ENCODE measurements at regions not wholly inside any gene's neighbourhood (a gene's known extent, or its start where the extent isn't known, plus 50 kb on each side); places are given as distances from the start of the nearest gene placed in this dataset.

- Histone ChIP-seq H3K4me3 (replicated peaks; ENCODE audit: insufficient read depth, low read length) (no peak overlapping the region), H3K27me3 (ENCODE audit: insufficient read depth, poor library complexity, severe bottlenecking) (no peaks in the 10 kb centered on the region), H3K27ac (replicated peaks) (no peak overlapping the region)
- no peak for DNase-seq (ENCODE audit: low read depth in 1 of 2, low spot score in 1 of 2)
- TF ChIP-seq GABPA (IDR thresholded peaks at IDR 0.05; ENCODE audit: low read depth), result no peak
- TF ChIP-seq, protein P1, sequence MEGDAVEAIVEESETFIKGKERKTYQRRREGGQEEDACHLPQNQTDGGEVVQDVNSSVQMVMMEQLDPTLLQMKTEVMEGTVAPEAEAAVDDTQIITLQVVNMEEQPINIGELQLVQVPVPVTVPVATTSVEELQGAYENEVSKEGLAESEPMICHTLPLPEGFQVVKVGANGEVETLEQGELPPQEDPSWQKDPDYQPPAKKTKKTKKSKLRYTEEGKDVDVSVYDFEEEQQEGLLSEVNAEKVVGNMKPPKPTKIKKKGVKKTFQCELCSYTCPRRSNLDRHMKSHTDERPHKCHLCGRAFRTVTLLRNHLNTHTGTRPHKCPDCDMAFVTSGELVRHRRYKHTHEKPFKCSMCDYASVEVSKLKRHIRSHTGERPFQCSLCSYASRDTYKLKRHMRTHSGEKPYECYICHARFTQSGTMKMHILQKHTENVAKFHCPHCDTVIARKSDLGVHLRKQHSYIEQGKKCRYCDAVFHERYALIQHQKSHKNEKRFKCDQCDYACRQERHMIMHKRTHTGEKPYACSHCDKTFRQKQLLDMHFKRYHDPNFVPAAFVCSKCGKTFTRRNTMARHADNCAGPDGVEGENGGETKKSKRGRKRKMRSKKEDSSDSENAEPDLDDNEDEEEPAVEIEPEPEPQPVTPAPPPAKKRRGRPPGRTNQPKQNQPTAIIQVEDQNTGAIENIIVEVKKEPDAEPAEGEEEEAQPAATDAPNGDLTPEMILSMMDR (IDR thresholded peaks at IDR 0.05; ENCODE audit: insufficient read depth, low read length), result no peak
- TF ChIP-seq REST (IDR thresholded peaks at IDR 0.05; ENCODE audit: insufficient replicate concordance, low read depth), result no peak
- no peak for TF ChIP-seq SPI1 (IDR thresholded peaks at IDR 0.05; ENCODE audit: borderline replicate concordance, low read depth)
- no peak for TF ChIP-seq POLR2AphosphoS5 (IDR thresholded peaks at IDR 0.05; ENCODE audit: low read depth)
These were observed 236.7 kb downstream of the BRD1 start for GRCh38 chr22:49590851-49591445.

- no peak overlapping the region for H3K4me3 ChIP-seq (replicated peaks; ENCODE audit: insufficient read depth, low read length)
- no peak for DNase-seq (ENCODE audit: low read depth in 1 of 2, low spot score in 1 of 2)
- no peaks in the 10 kb centered on the region for H3K27me3 ChIP-seq (ENCODE audit: insufficient read depth, poor library complexity, severe bottlenecking)
- no peak for TF ChIP-seq POLR2AphosphoS5 (IDR thresholded peaks at IDR 0.05; ENCODE audit: low read depth)
- no peak overlapping the region for H3K27ac ChIP-seq (replicated peaks)
These were observed 237.3 kb downstream of the BRD1 start for GRCh38 chr22:49590381-49590780.

- Histone ChIP-seq H3K4me3 (replicated peaks; ENCODE audit: insufficient read depth, low read length) (no peak overlapping the region), H3K27me3 (ENCODE audit: insufficient read depth, poor library complexity, severe bottlenecking) (no peaks in the 10 kb centered on the region), H3K27ac (replicated peaks) (no peak overlapping the region)
- no peak for DNase-seq (ENCODE audit: low read depth in 1 of 2, low spot score in 1 of 2)
- no peak for TF ChIP-seq SPI1 (IDR thresholded peaks at IDR 0.05; ENCODE audit: borderline replicate concordance, low read depth)
- TF ChIP-seq, protein P1 (IDR thresholded peaks at IDR 0.05; ENCODE audit: insufficient read depth, low read length), result no peak
- TF ChIP-seq POLR2AphosphoS5 (IDR thresholded peaks at IDR 0.05; ENCODE audit: low read depth), result no peak
- no peak for TF ChIP-seq REST (IDR thresholded peaks at IDR 0.05; ENCODE audit: insufficient replicate concordance, low read depth)
- no peak for TF ChIP-seq GABPA (IDR thresholded peaks at IDR 0.05; ENCODE audit: low read depth)
These were observed 237.9 kb downstream of the BRD1 start for GRCh38 chr22:49589811-49590210.

DNA sequence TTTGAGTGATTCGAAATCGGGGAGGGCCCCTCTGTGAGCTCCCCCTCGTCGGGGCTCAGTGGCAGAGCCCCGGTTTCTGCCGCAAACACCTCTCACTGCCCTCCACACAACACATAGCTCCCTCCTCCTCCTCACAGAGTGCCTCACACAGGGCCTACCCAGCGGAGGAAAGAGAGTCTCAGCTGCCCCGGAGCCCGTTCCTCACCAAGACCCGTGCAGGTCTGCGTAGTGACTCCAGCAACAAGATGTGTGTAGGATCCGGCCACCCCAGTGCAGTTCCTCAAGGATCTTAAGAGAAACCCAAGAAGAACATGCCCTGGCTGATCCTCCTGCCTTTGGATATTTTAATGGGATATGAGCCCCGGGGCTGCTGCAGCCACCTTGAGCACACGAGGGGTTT, 238.4 kb downstream of the BRD1 start:
- no peaks in the 10 kb centered on the region for H3K27me3 ChIP-seq (ENCODE audit: insufficient read depth, poor library complexity, severe bottlenecking)
- TF ChIP-seq SPI1 (IDR thresholded peaks at IDR 0.05; ENCODE audit: borderline replicate concordance, low read depth), result no peak
- no peak for TF ChIP-seq POLR2AphosphoS5 (IDR thresholded peaks at IDR 0.05; ENCODE audit: low read depth)
- TF ChIP-seq, protein P1 (IDR thresholded peaks at IDR 0.05; ENCODE audit: insufficient read depth, low read length), result no peak
- no peak for TF ChIP-seq REST (IDR thresholded peaks at IDR 0.05; ENCODE audit: insufficient replicate concordance, low read depth)
- TF ChIP-seq GABPA (IDR thresholded peaks at IDR 0.05; ENCODE audit: low read depth), result no peak
- H3K27ac ChIP-seq (replicated peaks), result no peak overlapping the region
- no peak for DNase-seq (ENCODE audit: low read depth in 1 of 2, low spot score in 1 of 2)
- H3K4me3 ChIP-seq (replicated peaks; ENCODE audit: insufficient read depth, low read length), result no peak overlapping the region

Data from HL-60 (cell line).